HPDE6-E6E7 (cell line): ENCODE measurements at regions not wholly inside any gene's neighbourhood (a gene's known extent, or its start where the extent isn't known, plus 50 kb on each side); places are given as distances from the start of the nearest gene placed in this dataset.

Source experiments
- DNase-seq: peaks from one replicate; pipeline ENCODE4 v3.0.0; 2011; ENCODE audit warnings: missing footprints; ENCODE audit errors: extremely low spot score

GRCh38 chr5:164346785-164347630 lies 841.6 kb downstream of the MAT2B start:
- no peak for DNase-seq

GRCh38 chr5:164350236-164350635 lies 844.8 kb downstream of the MAT2B start:
- no peak for DNase-seq

DNA sequence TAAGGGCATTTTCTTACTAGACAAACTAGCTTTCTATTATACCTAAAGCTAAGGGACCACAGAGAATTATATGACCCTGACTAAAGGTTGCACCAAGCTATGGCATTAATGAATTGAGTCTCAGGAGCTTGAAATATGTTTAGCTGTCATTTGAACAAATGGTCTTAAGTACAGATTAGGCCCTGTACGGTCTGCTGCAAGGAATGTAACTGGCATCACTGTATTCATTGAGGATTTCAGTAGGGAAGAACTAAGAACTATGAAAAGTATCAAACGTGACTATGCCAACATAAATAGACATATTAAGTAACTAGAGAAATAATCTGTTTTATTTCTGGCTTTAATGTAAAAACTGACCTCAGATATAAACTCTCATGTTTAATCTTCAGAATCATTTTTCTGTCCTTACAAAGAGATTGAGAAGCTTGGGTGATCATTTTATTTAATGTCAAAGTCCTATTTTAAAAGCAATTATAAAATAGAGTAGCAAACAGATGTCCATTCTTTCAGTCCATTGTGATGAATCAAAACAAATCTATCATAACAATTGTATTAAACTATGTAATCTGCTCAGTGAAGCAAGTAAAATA lies 845.9 kb downstream of the MAT2B start:
- DNase-seq, result no peak

DNA sequence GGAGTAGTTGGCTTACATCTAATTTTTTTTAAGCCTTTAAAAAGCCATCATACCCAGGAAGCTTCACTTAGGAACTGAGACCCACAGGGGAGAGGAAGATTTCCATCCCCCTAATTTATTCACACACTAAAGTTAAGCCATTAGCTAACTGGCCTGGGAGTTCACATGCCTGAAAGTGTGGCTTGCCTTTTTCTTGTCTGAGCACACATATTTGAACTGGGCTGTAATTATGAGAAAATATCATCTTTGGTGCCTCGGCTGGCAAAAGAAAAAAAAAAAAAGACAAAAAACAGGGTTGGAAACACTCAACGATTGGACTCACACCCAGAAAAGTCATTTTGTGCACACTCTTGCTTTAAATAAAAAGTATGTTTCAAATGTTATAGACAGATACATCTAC lies 847.3 kb downstream of the MAT2B start:
- no peak for DNase-seq

DNA sequence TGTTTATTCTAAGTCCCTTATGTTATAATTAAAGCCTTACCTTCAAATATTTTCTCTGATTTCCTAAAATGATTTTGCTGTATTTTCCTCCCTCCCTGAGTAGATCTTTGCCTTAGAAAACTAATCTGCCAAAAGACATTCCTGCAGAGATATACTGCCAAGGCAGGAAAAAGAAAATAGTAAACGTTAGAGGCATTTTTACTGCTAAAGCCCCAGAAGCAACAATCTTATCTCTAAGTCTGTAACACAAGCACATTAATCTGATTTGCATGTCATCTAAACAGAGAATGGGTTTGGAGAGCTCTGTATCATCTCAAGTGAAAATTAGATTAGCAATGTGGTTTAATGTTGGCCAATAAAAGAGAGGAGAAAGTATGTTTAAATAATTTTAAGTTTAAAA lies 847.7 kb downstream of the MAT2B start:
- no peak for DNase-seq

DNA sequence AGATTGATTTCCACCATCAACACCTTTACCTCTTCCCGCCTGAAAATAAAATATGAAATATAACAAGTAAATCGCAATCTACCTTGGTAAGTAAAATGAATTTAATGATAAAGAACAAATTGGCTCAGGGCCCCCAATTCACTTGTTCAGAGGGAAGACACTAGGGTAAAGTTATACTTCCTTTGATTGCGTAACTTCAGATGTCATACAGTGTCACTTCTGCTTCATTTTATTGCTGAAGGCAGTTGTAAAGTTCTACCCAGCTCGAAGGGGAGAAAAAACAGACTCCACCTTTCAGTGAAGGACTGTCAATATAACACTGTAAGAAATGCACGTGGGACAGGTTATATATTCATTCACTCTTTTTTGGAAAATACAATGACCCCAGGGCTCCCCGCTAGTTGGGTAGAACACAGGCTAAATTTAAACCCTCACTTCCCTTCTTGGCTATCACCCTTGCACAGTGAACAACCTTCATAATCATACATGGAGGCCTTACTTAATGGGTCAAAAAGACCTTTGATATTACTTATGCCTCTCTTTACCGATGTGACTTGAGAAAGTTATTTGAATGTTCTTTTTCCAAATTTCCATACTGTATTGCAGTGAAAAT lies 848.8 kb downstream of the MAT2B start:
- DNase-seq, result no peak

DNA sequence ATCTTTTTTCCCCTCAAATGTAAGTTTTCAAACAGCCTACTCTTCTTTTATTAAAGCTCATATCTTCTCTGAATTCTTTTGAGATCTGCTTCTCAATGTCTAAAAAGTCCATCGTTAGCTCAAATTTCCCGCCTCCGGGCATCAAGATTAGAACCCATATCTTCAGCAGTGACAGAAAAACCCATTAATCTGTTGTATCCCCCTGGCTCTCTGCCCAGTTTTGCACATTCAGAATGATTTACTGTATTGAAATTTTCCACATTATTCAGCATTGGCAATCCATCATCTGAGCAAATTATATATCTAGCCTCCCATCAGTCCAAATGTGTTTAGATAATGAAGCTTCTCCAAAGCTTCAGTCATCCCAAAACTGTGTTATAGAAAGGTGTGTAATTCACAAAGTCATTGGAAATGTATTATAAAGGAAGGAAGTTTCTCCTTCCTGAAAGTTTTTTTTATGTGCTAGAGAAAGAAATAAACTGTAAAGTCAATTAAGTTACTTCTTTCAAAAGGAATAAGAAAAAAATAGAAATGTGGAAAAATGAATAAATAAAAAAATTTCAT lies 849.9 kb downstream of the MAT2B start:
- DNase-seq, result no peak

DNA sequence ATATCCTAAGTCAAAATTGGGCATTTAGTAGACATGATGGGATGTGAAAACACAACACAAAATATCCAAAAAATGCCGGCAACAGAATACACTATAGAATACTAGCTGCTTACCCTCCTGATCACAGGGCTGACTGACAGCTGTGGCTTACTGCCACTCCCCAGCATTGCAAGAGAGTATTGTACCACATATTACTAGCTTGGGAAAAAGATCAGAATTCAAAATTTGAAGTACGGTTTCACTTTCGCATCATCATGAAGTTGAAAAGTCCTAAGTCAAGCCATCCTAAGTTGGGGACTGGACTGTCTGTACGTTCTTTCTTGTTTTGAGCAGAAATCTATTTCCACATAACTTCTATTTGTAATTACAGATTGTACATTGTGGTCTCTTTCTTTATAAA lies 851.4 kb downstream of the MAT2B start:
- no peak for DNase-seq

- DNase-seq, result no peak
Observed at GRCh38 chr5:164357395-164358033, 852.1 kb downstream of the MAT2B start.

- DNase-seq, result no peak
Observed at GRCh38 chr5:164358531-164359259, 853.3 kb downstream of the MAT2B start.

DNA sequence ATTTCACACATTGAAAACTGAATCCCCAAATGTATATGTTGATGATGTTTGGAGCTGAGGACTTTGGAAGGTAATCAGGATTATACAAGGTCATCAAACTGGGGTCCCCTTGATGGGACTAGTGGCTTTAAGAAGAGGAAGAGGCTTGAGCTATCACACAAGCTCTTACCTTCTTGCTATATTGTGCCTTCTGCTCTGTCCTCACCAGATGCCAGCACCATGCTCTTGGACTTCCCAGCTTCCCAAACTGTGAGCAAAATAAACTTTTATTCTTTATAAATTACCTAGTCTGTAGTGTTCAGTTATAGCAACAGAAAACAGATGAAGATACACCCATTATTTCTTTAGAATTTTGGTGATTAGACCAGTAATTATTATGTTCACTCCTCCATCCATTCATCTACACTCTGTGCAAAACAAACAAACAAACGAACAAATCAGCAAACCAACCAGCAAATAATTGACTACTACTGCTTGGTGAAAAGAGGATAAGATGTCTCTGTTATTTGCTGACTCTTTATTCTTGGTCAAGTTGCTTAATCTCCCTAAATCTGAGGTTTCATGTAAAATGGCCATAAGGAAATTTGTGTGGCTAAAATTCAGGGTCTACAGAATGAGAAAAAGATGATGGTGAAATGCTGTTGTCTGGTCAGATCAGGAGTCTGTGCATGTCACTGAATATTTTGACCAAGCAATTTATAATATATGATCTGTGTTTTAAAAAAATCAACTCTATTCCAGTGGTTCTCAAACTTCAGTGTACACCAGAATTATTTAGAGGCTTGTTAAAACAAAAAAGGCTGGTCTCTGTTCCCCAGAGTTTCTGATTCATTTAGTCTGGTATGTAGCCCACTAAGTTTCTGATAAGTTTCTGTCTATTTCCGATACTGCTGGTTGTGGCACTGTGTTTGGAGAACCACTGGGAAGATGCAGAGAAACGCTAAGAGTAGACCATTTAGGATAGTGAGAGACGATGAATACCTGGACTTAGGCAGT lies 854.1 kb downstream of the MAT2B start:
- no peak for DNase-seq

DNA sequence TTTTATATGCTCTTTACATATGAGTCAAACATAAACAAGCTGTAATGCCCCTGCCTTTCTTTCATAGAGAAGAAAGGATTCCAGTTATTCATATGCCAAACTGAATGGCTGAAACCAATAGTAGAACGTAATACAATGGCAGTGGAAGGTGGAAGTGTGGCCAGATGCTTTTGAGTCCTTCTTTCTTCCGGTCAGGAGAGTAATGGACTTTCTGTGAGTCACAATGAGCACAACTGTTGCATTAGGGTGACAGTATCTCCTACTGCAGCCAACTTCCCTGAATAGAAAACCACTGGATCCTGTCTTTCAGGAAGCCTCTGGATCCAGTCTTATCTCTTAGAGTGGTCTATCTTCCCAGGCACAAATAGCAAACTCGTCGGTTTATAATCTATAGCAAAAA lies 855.2 kb downstream of the MAT2B start:
- DNase-seq, result no peak

- no peak for DNase-seq
Observed at GRCh38 chr5:164361986-164362385, 856.6 kb downstream of the MAT2B start.

DNA sequence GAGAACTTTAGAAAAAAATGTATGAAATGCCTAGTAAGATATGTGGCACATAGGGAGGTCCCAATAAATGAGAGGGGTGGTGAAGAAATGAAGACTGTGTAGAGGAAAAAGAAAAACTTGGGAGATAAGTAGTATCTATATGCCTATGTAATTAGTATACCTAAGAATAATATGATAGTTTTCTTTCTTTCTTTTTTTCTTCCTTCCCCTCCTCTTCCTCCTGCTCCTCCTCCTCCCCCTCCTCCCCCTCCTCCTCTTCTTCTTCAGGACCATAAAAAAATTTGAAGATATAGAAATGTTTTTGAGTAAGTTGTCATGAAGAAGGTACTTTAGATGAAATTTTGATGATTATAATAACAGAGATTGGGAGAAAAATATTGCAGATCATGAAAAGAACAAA lies 857.4 kb downstream of the MAT2B start:
- DNase-seq, result no peak

DNA sequence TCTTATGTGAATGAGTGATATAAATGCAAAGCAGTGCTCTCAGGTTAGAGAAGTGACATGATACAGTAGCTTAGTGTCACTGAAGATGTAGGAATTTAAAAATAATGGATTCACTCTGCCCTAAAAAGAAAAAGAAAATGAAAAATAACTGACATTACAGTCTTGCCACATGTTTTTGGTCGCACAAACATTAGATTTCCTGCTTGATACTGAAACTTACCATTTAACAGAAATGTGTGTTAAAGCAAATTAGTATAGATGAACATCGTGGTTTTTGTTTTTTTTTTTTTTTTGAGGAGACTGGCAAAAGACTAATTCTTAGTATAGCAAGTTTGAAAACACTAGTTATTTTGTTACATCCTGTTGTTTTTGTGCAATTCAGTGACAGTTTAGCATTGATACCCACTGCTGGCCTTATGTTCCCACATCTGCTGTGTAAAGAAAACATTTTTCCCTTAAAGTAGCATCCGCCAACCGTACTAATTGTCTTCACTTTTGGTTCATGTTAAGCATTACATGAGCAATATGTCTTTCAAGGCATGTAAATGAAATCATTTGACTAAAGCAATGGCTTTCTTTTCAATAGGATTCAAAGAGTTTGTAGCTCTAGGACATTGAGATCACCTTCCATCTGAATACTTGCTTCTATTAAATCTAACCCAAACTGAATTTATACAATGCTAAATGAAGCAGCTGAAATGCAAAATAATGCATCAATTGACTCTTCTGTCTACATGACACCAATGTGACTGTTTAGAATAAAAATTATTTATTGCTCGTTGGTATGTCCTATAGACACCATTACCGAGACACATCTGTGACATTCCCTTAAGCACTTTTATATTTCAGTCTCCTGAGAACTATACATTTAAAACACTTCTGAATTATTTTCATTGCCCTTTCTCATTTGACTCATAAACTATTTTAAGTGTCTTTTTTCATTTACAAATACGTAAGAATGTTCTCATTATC lies 859.1 kb downstream of the MAT2B start:
- no peak for DNase-seq

- peak; percentile 32 for DNase-seq
Observed at GRCh38 chr5:164370841-164371240, 865.4 kb downstream of the MAT2B start.

- no peak for DNase-seq
Observed at GRCh38 chr5:164372892-164373291, 867.5 kb downstream of the MAT2B start.

DNA sequence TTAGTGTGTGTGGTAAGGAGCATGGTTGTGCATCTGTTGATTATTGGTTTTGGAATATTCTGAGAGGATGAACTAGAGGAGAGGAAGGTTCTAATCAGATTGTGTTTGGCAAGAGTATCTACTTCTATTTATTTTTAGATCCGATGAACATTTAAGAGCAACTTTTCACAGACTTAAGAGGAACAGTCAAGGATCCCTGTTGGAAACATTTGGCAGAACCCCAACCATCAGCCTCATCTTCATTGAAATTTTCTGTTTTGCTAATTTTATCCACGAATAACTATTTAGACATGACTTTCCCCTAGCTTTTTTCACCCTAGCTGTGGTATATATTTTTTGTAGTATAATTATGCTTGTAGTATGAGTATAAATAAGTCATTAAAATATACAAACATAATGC lies 868.5 kb downstream of the MAT2B start:
- DNase-seq, result no peak

- no peak for DNase-seq
Observed at GRCh38 chr5:164375051-164375450, 869.6 kb downstream of the MAT2B start.
